HEK293 (cell line): ENCODE measurements at regions not wholly inside any gene's neighbourhood (a gene's known extent, or its start where the extent isn't known, plus 50 kb on each side); places are given as distances from the start of the nearest gene placed in this dataset.
A peak's percentile ranks its signal among the peaks of the same experiment; 100 is the strongest.

Experiments used
- CTCF ChIA-PET: fragments of 350-600 bp; formaldehyde crosslinking; extraction: SDS; loops from one replicate; lab custom pipeline; 2021; ENCODE audit warnings: antibody characterized with exemption; lab: Yijun Ruan, JAX
- POLR2A ChIA-PET: fragments of 300-600 bp; formaldehyde crosslinking; extraction: SDS; loops from one replicate; lab custom pipeline; 2020; ENCODE audit warnings: antibody characterized with exemption, inconsistent platforms; lab: Yijun Ruan, JAX
- H3K27ac ChIP-seq: fragments of 200-500 bp; sonication (Bioruptor generic); 2 replicates; pipeline ENCODE4 v1.5.1; 2014; ENCODE audit warnings: low read depth, low read length, control low read depth, inconsistent platforms; ENCODE audit errors: extremely low read depth
- H3K36me3 ChIP-seq, 2 experiments: fragments of 200-500 bp in 1 of 2; sonication (Bioruptor generic) in 1 of 2; 1 replicate in 1 of 2; 2 replicates in 1 of 2; pipeline ENCODE4 v1.5.1; 2014 to 2017; ENCODE audit warnings: inconsistent platforms in 2 of 2, low read length in 2 of 2; ENCODE audit not compliant: control insufficient read depth in 2 of 2, insufficient read depth in 1 of 2
- H3K4me1 ChIP-seq: fragments of 200-500 bp; sonication (Bioruptor generic); 2 replicates; pipeline ENCODE4 v1.5.1; 2014; ENCODE audit warnings: mild to moderate bottlenecking, low read length, inconsistent platforms; ENCODE audit not compliant: control insufficient read depth, insufficient read depth
- H3K4me3 ChIP-seq: 2 replicates; pipeline ENCODE4 v1.5.1; 2011; ENCODE audit warnings: low read depth, mild to moderate bottlenecking, control low read depth, low read length, moderate library complexity
- H3K9me3 ChIP-seq: fragments of 200-500 bp; sonication (Bioruptor generic); 2 replicates; pipeline ENCODE4 v1.5.1; 2014; ENCODE audit warnings: low read depth, low read length, inconsistent platforms; ENCODE audit not compliant: control insufficient read depth, insufficient read depth
- GLI2 ChIP-seq: fragments of 450-650 bp; formaldehyde crosslinking; IDR thresholded peaks from 2 replicates; pipeline ENCODE4; 2017; ENCODE audit warnings: missing biosample characterization, missing genetic modification characterization, low read depth, borderline replicate concordance
- GLIS1 ChIP-seq: fragments of 450-650 bp; formaldehyde crosslinking; IDR thresholded peaks from 2 replicates; pipeline ENCODE4 v1.5.1; 2016; ENCODE audit warnings: missing biosample characterization, missing genetic modification characterization
- KLF1 ChIP-seq: fragments of 450-650 bp; formaldehyde crosslinking; IDR thresholded peaks from 2 replicates; pipeline ENCODE4 v1.5.1; 2016; ENCODE audit warnings: missing biosample characterization, missing genetic modification characterization
- KLF10 ChIP-seq: fragments of 450-650 bp; IDR thresholded peaks from 2 replicates; pipeline ENCODE4 v1.5.1; 2018; ENCODE audit warnings: missing biosample characterization, mild to moderate bottlenecking, missing genetic modification characterization
- KLF9 ChIP-seq: fragments of 450-650 bp; formaldehyde crosslinking; IDR thresholded peaks from 2 replicates; pipeline ENCODE4 v1.5.1; 2016; ENCODE audit warnings: missing biosample characterization, missing genetic modification characterization, low read depth
- PRDM1 ChIP-seq: fragments of 450-650 bp; formaldehyde crosslinking; IDR thresholded peaks from 2 replicates; pipeline ENCODE4; 2016; ENCODE audit warnings: missing biosample characterization, missing genetic modification characterization
- SCRT1 ChIP-seq: fragments of 450-650 bp; formaldehyde crosslinking; IDR thresholded peaks from 2 replicates; pipeline ENCODE4 v1.5.1; 2016; ENCODE audit warnings: missing biosample characterization, missing genetic modification characterization, borderline replicate concordance
- ZBTB20 ChIP-seq: fragments of 450-650 bp; formaldehyde crosslinking; IDR thresholded peaks from 2 replicates; pipeline ENCODE4 v1.5.1; 2016; ENCODE audit warnings: missing biosample characterization, missing genetic modification characterization
- ZNF184 ChIP-seq: fragments of 450-650 bp; IDR thresholded peaks from 2 replicates; pipeline ENCODE4 v1.5.1; 2018; ENCODE audit warnings: missing biosample characterization, mild to moderate bottlenecking, missing genetic modification characterization
- ZNF48 ChIP-seq: fragments of 450-650 bp; formaldehyde crosslinking; IDR thresholded peaks from 2 replicates; pipeline ENCODE4 v1.5.1; 2016; ENCODE audit warnings: missing biosample characterization, missing genetic modification characterization
- ZNF555 ChIP-seq: fragments of 450-650 bp; formaldehyde crosslinking; conservative IDR thresholded peaks from 2 replicates; pipeline ENCODE4 v1.5.1; 2017; ENCODE audit warnings: missing biosample characterization, mild to moderate bottlenecking, missing genetic modification characterization, inconsistent platforms
- ZNF623 ChIP-seq: fragments of 450-650 bp; formaldehyde crosslinking; IDR thresholded peaks from 2 replicates; pipeline ENCODE4 v1.5.1; 2016; ENCODE audit warnings: missing biosample characterization, missing genetic modification characterization
- TF ChIP-seq, protein P1 (sequence below): fragments of 450-650 bp; formaldehyde crosslinking; IDR thresholded peaks from 2 replicates; pipeline ENCODE4 v1.5.1; 2016; ENCODE audit warnings: missing biosample characterization, missing genetic modification characterization
- TF ChIP-seq, protein P2 (sequence below): fragments of 450-650 bp; formaldehyde crosslinking; conservative IDR thresholded peaks from 2 replicates; pipeline ENCODE4 v1.5.1; 2016; ENCODE audit warnings: low read depth, missing biosample characterization, missing genetic modification characterization

DNA sequence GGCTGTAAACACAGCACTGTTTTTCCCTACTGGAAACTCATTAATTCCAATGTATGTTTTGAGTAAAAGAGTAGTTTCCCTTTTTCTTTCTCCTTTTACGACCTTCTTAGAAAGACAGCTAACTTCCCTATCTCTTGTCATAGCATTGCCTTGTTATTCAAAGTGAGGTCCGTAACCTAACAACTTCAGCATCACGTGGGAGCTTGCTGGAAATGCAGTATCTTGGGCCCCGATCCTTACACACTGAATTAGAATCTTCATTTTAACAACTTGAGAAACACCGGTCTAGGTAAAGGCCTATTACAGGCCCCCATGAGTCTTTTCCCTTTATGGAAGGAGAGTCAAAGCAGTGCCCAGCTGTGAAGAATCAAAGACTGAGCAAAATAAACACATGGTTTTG is 230.7 kb upstream of the PRKD1 start:
- ChIA-PET POLR2A (no interaction called here), CTCF (interaction anchor here (0.6 kb wide), 1 partner anchor 248 kb away, joined by 3 read pairs; no protein-coding TSS in a partner anchor)
- TF ChIP-seq KLF1 (tag by site-specific recombination), result no peak
- Histone ChIP-seq H3K4me3 (no peak overlapping the region), H3K4me1 (no peaks in the 10 kb centered on the region), H3K36me3 (no peaks in the 10 kb centered on the region), H3K27ac (no peak overlapping the region), H3K9me3 (no peaks in the 10 kb centered on the region)

DNA sequence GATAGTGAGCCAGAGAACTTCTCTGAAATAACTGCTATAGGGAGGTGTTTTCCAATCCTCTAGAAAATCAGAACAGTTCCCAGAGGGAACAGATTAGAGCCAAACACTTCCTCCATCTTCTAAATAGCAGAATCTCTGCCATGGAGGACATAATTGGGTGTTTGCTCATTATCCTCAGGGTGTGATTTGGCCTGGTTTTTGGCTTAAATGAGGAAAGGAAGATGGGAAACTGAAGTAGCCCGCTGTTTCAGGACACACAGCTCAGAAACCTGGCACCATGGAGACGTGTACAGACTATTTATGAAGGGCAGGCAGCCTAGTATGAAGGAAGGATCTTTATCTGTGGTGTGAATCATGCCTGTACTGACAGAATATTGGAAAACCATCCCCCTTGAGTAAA is 231.7 kb upstream of the PRKD1 start:
- Histone ChIP-seq H3K27ac (no peak overlapping the region), H3K36me3 (no peaks in the 10 kb centered on the region), H3K9me3 (no peaks in the 10 kb centered on the region), H3K4me3 (no peak overlapping the region), H3K4me1 (no peaks in the 10 kb centered on the region)
- ChIA-PET POLR2A (no interaction called here), CTCF (no interaction called here)
- TF ChIP-seq, protein P1, sequence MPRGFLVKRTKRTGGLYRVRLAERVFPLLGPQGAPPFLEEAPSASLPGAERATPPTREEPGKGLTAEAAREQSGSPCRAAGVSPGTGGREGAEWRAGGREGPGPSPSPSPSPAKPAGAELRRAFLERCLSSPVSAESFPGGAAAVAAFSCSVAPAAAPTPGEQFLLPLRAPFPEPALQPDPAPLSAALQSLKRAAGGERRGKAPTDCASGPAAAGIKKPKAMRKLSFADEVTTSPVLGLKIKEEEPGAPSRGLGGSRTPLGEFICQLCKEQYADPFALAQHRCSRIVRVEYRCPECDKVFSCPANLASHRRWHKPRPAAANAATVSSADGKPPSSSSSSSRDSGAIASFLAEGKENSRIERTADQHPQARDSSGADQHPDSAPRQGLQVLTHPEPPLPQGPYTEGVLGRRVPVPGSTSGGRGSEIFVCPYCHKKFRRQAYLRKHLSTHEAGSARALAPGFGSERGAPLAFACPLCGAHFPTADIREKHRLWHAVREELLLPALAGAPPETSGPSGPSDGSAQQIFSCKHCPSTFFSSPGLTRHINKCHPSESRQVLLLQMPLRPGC, result no peak
- no peak for TF ChIP-seq ZNF555 (tag by site-specific recombination)
- no peak for TF ChIP-seq ZNF48

DNA sequence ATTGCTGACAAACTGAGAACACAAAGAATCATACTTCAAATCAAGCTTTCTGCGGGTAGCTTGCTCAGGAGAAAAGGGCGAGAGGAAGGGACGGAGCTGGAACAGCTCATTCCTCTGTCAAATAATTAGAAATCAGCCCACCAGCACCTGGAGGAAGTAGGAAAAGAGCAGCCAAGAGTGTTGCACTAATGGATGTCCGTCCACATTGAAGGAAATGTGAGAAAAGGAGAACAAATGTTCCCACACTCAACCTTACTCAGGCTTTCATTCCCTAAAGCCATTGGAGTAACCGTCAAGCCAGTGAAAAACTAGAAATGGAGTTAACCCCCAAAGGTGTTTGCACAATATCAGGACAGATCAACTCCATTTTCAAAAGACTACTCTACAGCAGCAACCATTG is 233.0 kb upstream of the PRKD1 start:
- CTCF ChIA-PET, result no interaction called here
- Histone ChIP-seq H3K4me1 (no peaks in the 10 kb centered on the region), H3K36me3 (no peaks in the 10 kb centered on the region), H3K9me3 (no peaks in the 10 kb centered on the region), H3K27ac (no peak overlapping the region), H3K4me3 (no peak overlapping the region)
- POLR2A ChIA-PET, result no interaction called here
- TF ChIP-seq, protein P2, sequence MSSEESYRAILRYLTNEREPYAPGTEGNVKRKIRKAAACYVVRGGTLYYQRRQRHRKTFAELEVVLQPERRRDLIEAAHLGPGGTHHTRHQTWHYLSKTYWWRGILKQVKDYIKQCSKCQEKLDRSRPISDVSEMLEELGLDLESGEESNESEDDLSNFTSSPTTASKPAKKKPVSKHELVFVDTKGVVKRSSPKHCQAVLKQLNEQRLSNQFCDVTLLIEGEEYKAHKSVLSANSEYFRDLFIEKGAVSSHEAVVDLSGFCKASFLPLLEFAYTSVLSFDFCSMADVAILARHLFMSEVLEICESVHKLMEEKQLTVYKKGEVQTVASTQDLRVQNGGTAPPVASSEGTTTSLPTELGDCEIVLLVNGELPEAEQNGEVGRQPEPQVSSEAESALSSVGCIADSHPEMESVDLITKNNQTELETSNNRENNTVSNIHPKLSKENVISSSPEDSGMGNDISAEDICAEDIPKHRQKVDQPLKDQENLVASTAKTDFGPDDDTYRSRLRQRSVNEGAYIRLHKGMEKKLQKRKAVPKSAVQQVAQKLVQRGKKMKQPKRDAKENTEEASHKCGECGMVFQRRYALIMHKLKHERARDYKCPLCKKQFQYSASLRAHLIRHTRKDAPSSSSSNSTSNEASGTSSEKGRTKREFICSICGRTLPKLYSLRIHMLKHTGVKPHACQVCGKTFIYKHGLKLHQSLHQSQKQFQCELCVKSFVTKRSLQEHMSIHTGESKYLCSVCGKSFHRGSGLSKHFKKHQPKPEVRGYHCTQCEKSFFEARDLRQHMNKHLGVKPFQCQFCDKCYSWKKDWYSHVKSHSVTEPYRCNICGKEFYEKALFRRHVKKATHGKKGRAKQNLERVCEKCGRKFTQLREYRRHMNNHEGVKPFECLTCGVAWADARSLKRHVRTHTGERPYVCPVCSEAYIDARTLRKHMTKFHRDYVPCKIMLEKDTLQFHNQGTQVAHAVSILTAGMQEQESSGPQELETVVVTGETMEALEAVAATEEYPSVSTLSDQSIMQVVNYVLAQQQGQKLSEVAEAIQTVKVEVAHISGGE (tag by site-specific recombination), result peak; percentile 55
- TF ChIP-seq PRDM1 (tag by site-specific recombination), result no peak
- TF ChIP-seq, all 188 proteins: peak for 1

DNA sequence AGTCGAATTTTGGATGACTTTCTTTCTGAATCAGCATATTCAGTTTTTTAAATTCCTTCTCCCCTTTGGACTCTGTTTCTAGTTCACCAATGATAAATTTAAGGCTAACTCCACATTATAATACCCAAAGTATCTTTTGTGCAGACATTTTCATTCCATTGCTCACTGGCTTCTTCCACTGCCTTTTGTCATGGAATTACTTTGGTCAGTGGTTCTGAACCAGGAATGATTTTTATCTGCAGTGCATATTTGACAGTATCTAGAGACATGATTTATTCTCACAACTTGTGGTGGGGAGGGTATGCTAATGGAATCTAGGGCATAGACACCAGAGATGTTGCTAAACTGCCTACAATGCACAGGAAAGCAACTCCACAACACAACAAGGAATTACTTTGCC is 234.4 kb upstream of the PRKD1 start:
- no peak for TF ChIP-seq KLF10 (tag by site-specific recombination)
- no peak for TF ChIP-seq GLIS1
- no peak for TF ChIP-seq ZNF623 (tag by site-specific recombination)
- TF ChIP-seq GLI2 (tag by site-specific recombination), result no peak
- TF ChIP-seq SCRT1, result no peak
- TF ChIP-seq KLF9 (tag by site-specific recombination), result no peak
- TF ChIP-seq ZNF184 (tag by site-specific recombination), result no peak
- TF ChIP-seq ZBTB20 (tag by site-specific recombination), result no peak
- Histone ChIP-seq H3K27ac (no peak overlapping the region), H3K4me3 (no peak overlapping the region), H3K36me3 (no peaks in the 10 kb centered on the region), H3K4me1 (no peaks in the 10 kb centered on the region), H3K9me3 (no peaks in the 10 kb centered on the region)
- POLR2A ChIA-PET, result no interaction called here
- CTCF ChIA-PET, result no interaction called here
